Stimulated activated CD4-positive, alpha-beta T cell treated with anti-CD3 and anti-CD28 coated beads, Interleukin-15, amount 100 ng/mL, for 24 hours (primary cell): ENCODE measurements at regions not wholly inside any gene's neighbourhood (a gene's known extent, or its start where the extent isn't known, plus 50 kb on each side); places are given as distances from the start of the nearest gene placed in this dataset.

Source experiments
- DNase-seq: peaks from one replicate; pipeline ENCODE4 v3.0.0-alpha.2; 2020

DNA sequence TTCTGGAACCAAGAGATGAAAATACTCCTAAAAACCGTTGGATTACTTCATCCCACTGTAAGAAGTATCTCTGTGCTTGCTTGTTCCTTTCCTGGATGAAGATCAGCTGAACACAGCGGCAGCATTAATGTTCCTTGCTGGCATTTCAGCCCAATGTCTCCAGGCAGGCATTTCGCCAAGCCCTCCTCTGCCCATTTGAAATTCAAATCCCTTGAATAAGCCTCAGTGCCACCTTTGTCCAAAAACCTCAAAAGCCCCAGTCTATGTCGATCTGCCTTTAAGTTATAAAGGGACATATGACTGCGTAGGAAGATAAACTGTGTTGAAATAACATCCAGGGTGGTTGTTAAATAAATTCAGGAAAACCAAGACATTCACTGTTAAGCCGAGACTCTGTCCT, 156.8 kb upstream of the PDZRN3 start:
- no peak for DNase-seq

DNA sequence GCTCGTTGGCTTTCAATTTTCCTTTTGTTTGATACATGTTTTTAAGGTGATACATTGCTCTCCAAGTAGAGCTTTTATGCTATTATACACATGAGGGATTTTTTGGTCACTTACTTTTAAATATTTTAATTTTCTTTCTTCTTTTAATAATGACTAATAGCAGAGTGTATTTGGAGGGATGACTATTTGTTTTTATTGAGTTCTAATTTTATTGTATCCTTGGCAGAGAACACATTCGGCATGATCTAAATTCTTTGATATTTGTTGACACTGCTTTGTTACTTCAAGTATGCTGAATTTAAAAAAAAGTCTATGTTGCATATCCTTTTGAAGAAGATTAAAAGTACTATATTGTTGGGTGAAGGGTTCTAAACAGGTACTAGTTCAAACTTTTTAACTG, 149.9 kb upstream of the PDZRN3 start:
- no peak for DNase-seq

DNA sequence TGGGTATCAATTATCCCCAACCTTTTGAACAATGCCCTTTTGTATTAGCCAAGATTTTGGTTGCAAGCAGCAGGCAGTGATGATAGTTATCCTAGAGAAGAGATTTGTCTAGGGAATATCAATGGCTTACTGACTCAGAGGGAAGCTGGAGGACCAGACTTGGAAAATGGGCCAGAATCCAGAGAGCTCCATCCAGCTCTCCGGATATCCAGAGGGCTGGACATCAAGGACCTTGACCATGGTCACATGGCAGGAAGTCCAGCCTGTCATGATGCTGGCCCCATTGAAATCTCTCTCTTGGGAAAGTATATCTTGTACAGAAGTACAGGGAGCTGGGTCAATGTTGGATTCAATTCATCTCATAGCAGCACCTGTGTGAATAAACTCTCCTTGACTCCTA, 148.5 kb upstream of the PDZRN3 start:
- DNase-seq = no peak

DNA sequence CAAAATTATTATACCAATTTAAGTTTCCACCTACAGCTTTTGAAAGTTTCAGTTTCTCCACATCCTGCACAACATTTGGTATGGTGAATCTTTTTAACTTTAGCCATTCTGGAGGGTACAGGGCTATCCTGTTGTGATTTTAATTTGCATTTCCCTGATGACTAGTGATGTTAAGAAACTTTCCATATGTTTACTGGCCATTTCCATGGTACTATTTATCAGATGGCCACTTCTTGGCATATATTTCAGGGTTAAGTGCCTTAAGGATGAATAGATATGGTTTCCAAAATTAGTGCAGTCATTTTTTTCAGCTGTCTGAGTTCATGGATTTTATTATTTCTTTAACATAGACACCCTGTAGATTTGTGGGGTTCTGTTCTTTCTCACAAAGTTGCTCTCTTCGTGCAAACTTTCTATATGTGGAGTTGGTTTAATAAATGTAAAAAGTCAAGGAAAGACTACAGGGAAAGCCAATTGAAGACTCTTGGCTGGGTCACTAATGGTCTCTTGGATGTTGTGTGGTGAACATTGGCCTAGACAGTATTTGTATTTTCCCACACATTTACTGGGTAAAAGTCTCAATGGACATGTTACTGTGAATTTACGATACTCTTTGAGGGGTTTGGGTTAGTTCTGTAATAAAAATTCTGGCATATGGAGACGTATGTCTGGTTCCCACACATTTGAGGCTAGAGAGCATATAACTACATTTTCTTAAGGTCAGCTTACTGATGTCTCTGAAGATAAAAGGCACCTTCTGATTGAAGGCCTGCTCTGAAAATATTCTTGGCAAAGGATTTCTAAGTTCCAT, 147.5 kb upstream of the PDZRN3 start:
- no peak for DNase-seq

DNA sequence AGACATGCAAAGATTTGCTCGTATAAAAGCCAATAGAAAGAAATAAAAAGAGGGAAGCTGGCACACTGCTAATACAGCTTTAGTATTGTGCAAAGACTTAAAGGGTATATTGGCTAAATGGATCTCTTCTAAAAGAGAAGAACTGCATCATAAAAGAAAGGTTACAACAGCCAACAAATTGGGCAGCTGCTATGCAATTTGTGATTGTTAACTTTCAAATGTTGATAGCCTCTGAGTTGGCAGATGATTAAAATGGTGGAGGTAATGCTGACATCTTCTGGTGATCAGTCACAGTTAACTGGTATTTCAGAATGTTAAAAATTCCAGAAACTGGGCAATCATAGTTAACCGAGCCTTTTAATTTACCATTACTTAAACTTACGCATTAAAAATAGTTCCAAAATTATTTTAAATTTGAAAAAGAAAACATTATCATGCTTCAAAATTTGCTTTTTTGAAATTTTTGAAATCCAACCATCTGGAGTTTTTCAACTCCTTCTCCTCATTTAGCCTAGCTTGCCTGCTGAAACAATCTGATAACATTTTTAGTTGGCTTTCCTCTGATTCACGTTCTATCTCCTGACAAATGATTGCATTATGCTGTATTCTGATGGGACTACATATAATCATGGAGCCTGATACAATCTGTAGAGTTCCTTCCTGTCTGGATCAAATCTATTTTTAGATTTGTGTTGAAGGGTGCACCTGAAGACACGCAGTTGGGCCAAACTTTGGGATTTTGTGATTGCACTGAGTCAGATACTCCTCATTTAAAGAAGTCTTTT, 144.0 kb upstream of the PDZRN3 start:
- DNase-seq = no peak

DNA sequence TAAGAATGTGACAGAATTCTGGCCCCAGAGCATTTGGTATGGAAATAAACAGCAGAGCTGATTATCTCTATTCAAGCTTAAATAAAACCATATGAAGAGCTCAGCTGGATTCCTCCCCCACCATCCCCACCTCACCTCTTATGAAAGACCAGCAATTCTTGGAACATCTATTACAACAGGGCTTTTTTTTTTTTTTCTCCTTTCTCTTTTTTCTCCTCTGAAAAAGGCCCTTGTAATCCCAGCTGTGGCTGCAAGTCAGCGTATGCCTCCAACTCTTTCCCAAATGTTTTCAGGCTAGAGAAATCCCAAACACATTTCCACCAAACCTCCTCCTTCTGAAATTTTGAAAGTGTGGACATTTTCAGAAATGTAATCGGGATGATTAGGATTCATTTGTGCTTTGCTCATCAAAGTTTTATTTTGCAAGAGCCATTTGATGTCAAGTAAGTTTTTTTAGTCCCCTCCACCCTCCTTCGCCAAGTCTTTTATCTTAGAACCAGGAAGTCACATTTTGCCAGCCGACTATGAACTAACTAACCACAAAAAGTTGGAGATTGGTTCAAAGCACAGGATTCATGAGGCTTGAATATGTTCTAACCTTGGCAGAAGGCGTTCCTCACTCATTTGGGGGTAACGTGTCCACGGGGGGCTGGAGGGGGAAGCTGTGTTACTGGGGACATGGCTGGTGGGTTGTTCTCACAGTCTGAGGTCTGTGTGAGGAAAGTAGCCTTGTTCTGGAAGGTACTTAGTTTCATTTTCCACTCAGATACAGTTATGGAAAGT, 142.0 kb upstream of the PDZRN3 start:
- no peak for DNase-seq

DNA sequence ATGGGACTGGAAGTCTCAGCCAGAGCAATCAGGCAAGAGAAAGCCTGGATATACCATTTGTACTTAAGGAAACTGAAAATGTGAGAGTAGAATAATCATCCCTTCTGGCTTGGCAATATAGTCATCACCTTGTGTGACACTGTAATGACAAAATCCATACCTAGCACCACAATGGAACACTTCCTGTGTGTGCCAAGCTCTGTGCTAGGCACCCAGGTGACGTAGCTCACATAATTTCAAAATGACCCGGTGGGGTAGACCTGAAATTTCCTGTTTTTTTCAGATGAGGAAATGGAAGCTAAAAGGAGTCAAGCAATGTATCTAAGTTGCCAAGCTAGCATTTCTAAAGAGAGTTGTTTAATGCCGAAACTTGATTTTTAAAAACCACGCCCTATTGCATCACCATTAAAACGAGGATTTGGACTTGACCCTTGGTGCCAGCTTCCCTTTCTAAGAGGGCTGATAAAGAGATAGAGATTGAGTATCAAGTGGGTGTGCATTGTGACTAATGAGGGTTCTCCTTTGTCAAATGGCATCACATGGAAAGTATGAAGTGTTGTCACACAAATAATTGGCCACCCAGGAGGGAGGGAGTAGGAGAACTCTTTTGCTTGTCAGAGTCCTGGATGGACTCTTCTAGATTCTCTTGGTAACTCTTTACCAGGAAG, 141.3 kb upstream of the PDZRN3 start:
- no peak for DNase-seq

DNA sequence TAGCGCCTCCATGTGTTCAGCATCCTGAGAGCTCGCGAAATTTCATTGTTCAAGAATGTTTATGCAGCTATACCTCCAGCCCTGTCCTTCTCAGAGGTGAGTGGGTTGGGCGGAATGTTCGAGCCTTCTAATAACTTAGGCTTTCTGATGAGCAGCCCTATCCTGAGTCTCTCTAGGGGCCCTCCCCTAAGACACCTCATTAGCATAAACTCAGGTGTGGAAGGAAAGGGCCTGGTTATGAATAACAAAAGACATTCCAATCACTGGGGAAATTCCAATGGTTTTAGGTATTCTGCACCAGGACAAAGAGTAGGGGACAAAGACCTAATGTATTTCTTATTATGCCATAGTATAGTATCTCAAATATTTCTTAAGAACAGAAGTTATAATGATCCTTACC, 138.1 kb upstream of the PDZRN3 start:
- no peak for DNase-seq

DNA sequence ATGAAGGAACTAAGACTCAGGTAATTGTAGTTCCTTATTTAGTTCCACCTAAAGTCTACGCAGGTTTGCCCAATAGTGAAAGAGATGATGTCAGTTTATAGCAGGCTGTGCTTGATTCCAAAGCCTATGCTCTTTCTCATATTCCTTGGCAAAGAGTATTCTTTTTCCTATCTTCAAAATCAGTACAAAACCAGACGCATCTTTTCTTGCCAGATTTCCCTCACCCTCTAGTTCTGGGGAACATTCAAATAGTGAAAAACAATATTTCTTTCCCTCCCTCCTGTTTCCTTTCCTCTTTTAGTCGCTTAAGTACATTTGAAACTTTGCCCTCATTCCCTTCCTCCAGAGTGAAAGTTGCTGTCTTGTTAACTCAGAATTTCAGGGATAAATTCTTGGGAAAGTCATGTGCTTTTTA, 134.6 kb upstream of the PDZRN3 start:
- no peak for DNase-seq

DNA sequence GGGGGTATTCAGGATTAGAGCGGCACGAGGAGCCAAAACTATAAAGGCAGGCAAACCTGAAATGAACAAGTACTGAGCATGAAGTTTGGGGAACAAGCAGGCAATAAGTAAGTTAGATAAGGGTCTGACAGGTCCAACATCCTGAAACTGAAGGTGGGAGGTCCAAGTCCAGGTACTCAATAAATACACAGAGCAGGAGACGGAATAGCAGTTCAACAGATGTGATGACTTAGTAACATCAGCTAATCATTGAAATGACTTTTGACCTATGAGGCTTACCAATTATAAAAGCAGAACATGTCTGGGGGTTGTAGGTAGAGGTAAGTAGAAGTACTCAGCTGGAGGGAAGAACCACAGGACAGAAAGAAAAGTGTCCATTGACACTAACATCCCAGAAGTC, 132.8 kb upstream of the PDZRN3 start:
- DNase-seq = no peak

DNA sequence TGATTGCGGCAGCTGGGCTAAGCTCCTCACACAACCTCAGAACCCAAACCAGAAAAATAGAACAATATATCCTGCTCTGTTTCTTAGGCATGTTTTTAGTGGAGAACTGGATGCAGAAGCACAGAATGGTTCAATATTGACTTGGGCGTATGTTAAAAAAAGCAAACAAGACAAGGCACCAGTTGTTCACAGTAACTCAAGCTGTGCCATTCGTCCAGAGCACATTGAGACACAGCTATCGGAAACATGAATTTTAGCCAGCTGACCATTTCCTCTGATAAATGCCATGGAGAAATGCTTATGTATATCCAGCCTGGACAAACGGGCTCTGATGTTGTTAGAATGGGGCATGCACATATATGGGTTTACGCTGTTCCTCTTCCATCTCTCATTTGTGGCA, 129.2 kb upstream of the PDZRN3 start:
- DNase-seq = no peak

DNA sequence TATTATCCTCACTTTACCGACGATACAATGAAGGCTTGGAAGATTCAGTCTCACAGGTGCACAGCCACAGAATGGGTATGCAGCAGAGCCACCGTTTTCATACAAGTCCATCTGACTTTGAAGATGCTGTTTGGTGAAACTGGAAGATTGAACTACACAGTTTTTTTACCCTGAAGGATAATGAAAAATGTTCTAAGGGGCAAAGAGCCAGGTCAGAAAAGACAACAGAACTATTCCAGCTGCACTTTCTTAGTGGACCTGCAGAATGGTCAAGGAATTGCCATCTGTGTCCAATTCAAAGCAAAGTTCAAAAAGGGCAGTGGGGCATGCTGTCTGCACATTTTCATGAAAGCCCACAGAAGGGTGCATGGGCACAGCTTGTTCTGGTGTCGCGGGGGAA, 127.6 kb upstream of the PDZRN3 start:
- DNase-seq = no peak

DNA sequence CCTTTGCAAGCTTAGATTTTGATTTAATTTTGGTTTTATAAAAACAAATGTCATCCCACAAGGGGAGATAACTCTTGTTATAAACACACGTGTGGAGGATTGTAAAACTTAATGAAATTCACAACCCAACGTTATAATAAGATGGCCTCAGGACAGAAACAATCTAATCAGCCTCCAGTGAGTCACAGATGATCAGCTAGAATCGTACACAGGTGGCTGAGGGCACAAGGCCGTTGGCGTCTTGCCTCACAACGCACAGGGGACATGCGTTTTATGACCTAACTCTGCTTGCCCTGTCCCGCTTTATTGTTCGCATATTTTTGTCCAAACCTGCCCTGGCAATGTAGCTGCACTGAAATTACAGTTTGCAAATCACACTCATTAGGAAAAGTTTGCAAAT, 121.9 kb upstream of the PDZRN3 start:
- no peak for DNase-seq

DNA sequence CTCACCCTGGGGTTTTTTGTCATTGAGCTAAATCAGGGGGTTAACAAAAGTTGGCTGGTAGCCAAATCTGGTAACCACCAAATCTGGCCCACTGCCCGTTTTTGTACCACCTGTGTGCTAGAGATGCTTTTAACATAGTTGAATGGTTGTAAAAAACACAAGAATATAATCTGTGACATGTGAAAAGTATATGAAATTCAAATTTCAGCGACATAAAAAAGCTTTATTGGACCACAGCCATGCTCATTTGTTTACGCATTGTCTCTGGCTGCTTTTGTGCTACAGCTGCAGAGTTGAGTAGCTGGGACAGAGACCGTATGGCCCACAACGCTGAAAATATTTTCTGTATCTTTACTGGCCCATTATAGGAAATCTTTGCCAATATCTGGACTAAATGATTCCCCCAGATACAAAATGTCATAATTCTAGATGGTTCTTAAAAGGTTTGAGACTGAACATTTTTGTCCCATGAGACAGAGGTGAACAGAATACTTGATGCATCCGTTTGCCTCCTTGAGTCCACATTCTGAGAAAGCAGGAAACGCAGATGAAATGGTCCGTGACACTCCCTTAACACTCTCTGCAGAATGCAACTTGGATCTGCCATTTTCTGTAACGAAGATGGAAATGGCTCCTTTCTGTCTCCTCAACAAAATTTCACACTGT, 120.9 kb upstream of the PDZRN3 start:
- DNase-seq = no peak

DNA sequence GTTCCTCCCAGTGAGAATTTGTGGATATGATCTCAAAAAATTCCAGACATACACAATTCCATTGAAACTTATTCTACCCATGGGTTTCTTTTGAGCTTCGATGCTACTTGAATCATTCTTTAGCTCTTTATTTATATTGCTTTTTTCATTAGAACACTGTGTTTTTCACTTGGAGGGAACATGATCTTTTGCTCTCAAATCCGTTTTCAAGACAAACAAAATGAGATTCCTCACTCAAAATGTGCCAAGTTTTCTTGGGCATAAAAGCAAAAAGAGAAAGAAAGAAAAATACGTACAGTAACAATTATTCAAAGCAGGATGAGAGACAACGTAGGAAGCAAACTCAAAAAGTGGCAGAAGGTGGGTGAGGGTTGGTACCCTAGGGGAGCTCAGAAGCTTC, 118.8 kb upstream of the PDZRN3 start:
- DNase-seq = no peak

DNA sequence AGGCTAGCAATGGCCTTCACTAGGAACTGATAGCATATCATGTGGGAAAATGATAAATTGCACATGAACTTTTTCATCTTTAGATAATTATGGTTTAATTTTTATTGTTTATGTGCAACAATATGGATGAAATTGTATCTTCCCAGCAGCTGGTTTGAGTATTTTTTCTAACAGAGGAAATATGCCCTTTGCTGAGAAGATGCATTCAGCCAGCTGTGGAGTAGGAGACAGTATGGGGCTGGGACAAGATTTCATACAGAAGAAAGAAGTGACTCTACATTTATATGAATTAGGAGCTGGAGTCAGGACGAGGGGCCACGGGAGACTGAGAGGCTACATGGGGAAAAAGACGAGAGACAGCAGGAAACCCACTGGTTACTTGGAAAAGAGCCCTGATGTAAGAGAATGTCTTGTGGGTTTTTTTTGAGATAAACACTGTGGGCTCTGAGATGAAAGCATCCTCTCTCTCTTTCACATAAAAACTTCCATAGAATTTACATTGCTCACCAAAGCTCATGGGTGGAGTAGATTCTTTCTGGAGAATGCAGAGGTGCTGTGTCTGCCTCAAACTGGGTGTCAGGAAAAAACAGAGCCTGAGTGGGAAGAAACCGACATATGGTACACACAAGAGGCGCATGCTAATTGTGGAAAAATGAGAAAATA, 115.2 kb upstream of the PDZRN3 start:
- DNase-seq = no peak

DNA sequence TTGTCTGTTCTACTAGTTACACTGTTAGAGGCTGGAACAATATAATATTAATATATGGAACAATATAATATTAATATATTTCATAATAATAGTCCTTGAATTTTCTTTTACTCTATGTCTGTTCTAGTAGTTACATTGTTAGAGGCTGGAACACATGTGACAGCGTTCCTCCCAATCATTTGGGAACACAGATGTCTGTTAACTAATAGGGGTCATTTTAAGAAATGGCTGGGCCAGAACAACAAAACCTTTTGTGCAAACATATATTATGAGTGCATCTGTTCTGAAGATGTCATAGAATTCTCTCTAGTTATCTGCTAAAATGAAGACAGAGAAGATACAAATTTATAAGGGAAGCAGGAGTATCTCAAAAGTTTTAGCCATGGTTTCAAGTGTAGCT, 114.0 kb upstream of the PDZRN3 start:
- no peak for DNase-seq

DNA sequence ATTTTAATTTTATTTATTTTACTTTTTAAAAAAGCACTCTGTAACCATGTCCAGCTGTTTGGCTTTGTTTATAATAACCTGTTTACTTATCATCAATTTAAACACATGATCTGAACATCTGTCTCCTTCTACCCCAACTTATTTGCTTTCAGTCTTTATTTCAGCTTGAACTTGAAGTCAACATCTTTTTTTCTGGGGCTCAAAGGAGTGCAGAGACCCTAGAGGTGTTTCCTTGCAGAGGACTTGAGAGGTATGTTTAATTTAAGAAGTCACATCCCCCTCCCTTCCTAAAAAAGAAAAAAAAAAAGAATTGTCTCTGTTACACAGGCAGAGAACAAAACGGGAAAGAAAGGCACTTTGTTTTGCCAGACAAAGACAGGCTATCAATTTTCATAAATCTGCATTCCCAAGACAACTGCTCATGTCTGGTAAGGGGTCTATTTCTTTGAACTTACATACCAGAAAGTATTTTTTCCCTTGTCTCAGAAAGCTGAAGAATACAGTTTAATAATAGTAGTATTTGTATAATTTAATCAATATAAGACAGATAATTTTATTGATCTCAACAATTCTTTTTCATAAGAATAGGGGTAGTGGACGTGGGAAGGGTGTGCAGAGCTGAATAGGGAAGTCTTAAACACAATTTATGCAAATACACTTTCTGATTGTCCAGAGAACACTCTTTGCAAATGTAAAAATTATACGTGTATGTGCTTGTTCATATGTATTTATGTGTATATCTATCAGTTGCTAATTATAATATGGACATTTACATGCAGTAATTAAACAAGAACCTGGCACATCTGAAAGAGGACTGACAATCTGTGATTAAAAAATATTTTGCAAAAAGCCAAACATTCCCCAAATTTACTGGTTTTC, 109.7 kb upstream of the PDZRN3 start:
- no peak for DNase-seq

DNA sequence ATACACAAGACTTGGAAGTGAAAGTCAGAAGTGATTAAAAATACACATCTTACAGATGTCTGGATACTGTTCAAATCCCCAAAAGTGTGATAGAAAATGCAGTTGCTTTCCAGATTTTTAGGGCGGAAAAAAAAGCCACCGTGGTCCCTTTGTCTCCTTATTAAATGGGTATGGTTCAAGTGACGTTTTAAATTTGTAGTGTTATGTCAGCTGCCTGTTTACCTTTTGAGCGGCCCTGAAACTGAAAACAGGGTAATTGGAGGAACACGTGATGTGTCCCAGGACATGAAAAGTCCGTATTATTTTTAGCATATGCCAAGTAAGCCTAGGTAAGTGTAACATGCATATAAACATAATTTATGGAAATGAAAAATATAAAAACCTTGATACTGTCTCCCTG, 109.0 kb upstream of the PDZRN3 start:
- DNase-seq = no peak

DNA sequence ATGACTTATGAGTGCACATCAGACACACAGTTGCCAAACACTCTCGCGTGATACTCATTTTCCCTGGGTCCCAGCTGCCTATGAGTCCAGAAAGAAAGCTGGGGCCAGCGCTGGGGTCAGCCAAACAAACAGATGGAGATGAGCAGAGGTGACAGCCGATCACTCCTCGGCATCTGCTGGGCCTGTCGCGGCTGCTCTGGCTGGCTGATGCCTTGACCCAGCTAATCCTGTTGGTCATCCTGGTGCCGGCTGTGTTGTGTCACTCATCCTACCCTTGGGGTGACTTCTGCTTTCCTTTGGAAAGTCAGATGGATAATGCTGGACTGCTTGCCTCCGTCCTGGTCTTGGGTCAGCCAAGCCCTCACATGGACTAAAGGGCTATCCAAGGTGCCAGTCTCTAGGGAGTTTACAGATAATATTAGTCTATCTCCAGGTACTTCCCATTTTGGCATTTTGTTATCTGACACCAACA, 105.3 kb upstream of the PDZRN3 start:
- DNase-seq = no peak

DNA sequence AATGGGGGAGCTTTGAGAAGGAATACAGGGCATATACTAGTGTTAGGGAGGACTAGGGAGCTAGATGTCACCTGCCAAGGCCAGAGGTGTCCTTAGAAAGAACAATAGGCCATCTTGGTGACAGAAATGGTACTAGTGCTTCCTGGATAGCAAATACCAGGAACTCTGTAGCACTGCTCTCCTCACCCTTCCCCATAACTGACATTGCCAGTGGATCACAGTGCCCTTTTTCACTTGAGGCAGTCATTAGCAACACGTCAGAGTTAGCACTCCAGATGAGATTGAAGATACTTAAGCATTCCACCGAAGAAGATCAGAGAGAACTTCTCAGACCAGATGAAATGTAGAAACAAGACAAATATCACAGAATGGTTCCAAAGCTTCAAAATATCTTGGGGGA, 103.1 kb upstream of the PDZRN3 start:
- DNase-seq = no peak
